HuH-7.5 (cell line): ENCODE measurements at regions not wholly inside any gene's neighbourhood (a gene's known extent, or its start where the extent isn't known, plus 50 kb on each side); places are given as distances from the start of the nearest gene placed in this dataset.
"Not testable (repeated sequence)": the region's sequence is repeated elsewhere in the genome, so short reads cannot be mapped to it uniquely, and the experiment has no call there.

Experiments
- DNase-seq: peaks from one replicate; pipeline ENCODE4 v3.0.0; 2011; ENCODE audit warnings: low spot score

GRCh38 chr11:67940440-67940839, 63.5 kb downstream of the UNC93B1 start:
- DNase-seq = not testable (repeated sequence)

GRCh38 chr11:67938964-67939363, 64.9 kb downstream of the UNC93B1 start:
- not testable (repeated sequence) for DNase-seq

- DNase-seq = not testable (repeated sequence)
These were observed 65.5 kb downstream of the UNC93B1 start for GRCh38 chr11:67938371-67938770.

GRCh38 chr11:67923565-67923964, 80.3 kb downstream of the UNC93B1 start:
- not testable (repeated sequence) for DNase-seq

- DNase-seq = not testable (repeated sequence)
These were observed 83.4 kb downstream of the UNC93B1 start for GRCh38 chr11:67920546-67920945.

- DNase-seq = not testable (repeated sequence)
These were observed 91.7 kb downstream of the UNC93B1 start for GRCh38 chr11:67912184-67912583.

GRCh38 chr11:67911211-67911610, 92.7 kb downstream of the UNC93B1 start:
- not testable (repeated sequence) for DNase-seq

GRCh38 chr11:67910803-67911202, 93.1 kb downstream of the UNC93B1 start:
- not testable (repeated sequence) for DNase-seq

GRCh38 chr11:67906969-67907368, 96.9 kb downstream of the UNC93B1 start:
- DNase-seq = not testable (repeated sequence)

GRCh38 chr11:67899462-67899861, 104.4 kb downstream of the UNC93B1 start:
- DNase-seq = not testable (repeated sequence)

GRCh38 chr11:67893487-67893886, 110.4 kb downstream of the UNC93B1 start:
- DNase-seq = not testable (repeated sequence)

- not testable (repeated sequence) for DNase-seq
These were observed 114.3 kb downstream of the UNC93B1 start for GRCh38 chr11:67889646-67890045.

- DNase-seq = not testable (repeated sequence)
These were observed 115.8 kb downstream of the UNC93B1 start for GRCh38 chr11:67888056-67888455.

GRCh38 chr11:67886672-67887071, 117.2 kb downstream of the UNC93B1 start:
- not testable (repeated sequence) for DNase-seq

GRCh38 chr11:67886207-67886606, 117.7 kb downstream of the UNC93B1 start:
- not testable (repeated sequence) for DNase-seq

- not testable (repeated sequence) for DNase-seq
These were observed 118.3 kb downstream of the UNC93B1 start for GRCh38 chr11:67885574-67885973.

- not testable (repeated sequence) for DNase-seq
These were observed 118.9 kb downstream of the UNC93B1 start for GRCh38 chr11:67884761-67885558.

GRCh38 chr11:67884073-67884757, 119.7 kb downstream of the UNC93B1 start:
- not testable (repeated sequence) for DNase-seq

- not testable (repeated sequence) for DNase-seq
These were observed 121.6 kb downstream of the UNC93B1 start for GRCh38 chr11:67882304-67882703.

- not testable (repeated sequence) for DNase-seq
These were observed 122.1 kb downstream of the UNC93B1 start for GRCh38 chr11:67881836-67882235.

GRCh38 chr11:67880594-67881196, 123.2 kb downstream of the UNC93B1 start:
- not testable (repeated sequence) for DNase-seq

GRCh38 chr11:67878666-67879065, 125.2 kb downstream of the UNC93B1 start:
- not testable (repeated sequence) for DNase-seq

- not testable (repeated sequence) for DNase-seq
These were observed 126.6 kb downstream of the UNC93B1 start for GRCh38 chr11:67877316-67877715.
